ENCODE measurements at regions not wholly inside any gene's neighbourhood (a gene's known extent, or its start where the extent isn't known, plus 50 kb on each side); places are given as distances from the start of the nearest gene placed in this dataset.

GRCh38 chr7:157482025-157482424 is 145.2 kb downstream of the DNAJB6 start:
- DNase-seq (ENCODE audit: low read depth) = peak; percentile 6

- peak; percentile 3 for DNase-seq (ENCODE audit: low read depth)
Measured at GRCh38 chr7:157482517-157483087, 145.8 kb downstream of the DNAJB6 start.

- no peak for DNase-seq (ENCODE audit: low read depth)
Measured at GRCh38 chr7:157483515-157483914, 146.7 kb downstream of the DNAJB6 start.

GRCh38 chr7:157483971-157484410 is 147.2 kb downstream of the DNAJB6 start:
- DNase-seq (ENCODE audit: low read depth) = no peak

- no peak for DNase-seq (ENCODE audit: low read depth)
Measured at GRCh38 chr7:157484411-157485081, 147.7 kb downstream of the DNAJB6 start.

GRCh38 chr7:157485361-157485831 is 148.6 kb downstream of the DNAJB6 start:
- DNase-seq (ENCODE audit: low read depth) = no peak

- no peak for DNase-seq (ENCODE audit: low read depth)
Measured at GRCh38 chr7:157486007-157486755, 149.4 kb downstream of the DNAJB6 start.

GRCh38 chr7:157487046-157487770 is 150.4 kb downstream of the DNAJB6 start:
- DNase-seq (ENCODE audit: low read depth) = no peak

- no peak for DNase-seq (ENCODE audit: low read depth)
Measured at GRCh38 chr7:157488281-157488680, 151.5 kb downstream of the DNAJB6 start.

- DNase-seq (ENCODE audit: low read depth) = no peak
Measured at GRCh38 chr7:157488966-157489365, 152.2 kb downstream of the DNAJB6 start.
